Suprapubic skin (tissue), 4 donors: ENCODE measurements at regions not wholly inside any gene's neighbourhood (a gene's known extent, or its start where the extent isn't known, plus 50 kb on each side); places are given as distances from the start of the nearest gene placed in this dataset.

ENCODE experiments used
- CTCF ChIP-seq, 2 donors: fragments of 200-600 bp in 1 of 2; fragments of 450-650 bp in 1 of 2; sonication (generic) in 1 of 2; IDR thresholded peaks; one replicate each; pipeline ENCODE4 v1.5.1; 2016 to 2019; ENCODE audit warnings: antibody characterized with exemption in 2 of 2, mild to moderate bottlenecking in 1 of 2, moderate library complexity in 1 of 2
- EP300 ChIP-seq: sonication (generic); formaldehyde crosslinking; IDR thresholded peaks from one replicate; pipeline ENCODE4 v1.6.1; 2017; ENCODE audit warnings: antibody characterized with exemption
- POLR2A ChIP-seq, 2 donors: fragments of 450-650 bp; IDR thresholded peaks; one replicate each; pipeline ENCODE4 v1.6.1; 2017; ENCODE audit warnings: antibody characterized with exemption in 2 of 2, mild to moderate bottlenecking in 2 of 2, moderate library complexity in 2 of 2
- POLR2AphosphoS5 ChIP-seq, 3 donors: sonication (generic); formaldehyde crosslinking; IDR thresholded peaks; one replicate each; pipeline ENCODE4 v1.6.1; 2017; ENCODE audit warnings: antibody characterized with exemption in 3 of 3

- TF ChIP-seq CTCF (IDR thresholded peaks at IDR 0.05) (no peak), POLR2A (IDR thresholded peaks at IDR 0.05) (no peak), POLR2AphosphoS5 (IDR thresholded peaks at IDR 0.05) (no peak), EP300 (no peak)
Measured at GRCh38 chr3:167067787-167068161, 312.3 kb downstream of the ZBBX start.
